ENCODE measurements at regions not wholly inside any gene's neighbourhood (a gene's known extent, or its start where the extent isn't known, plus 50 kb on each side); places are given as distances from the start of the nearest gene placed in this dataset.

GRCh38 chr4:35739308-35739707 is 505.0 kb downstream of the ARAP2 start:
- no CpG with 5 or more reads among the region's 3 CpGs for WGBS (ENCODE audit: extremely low coverage, insufficient read length, low lambda C conversion rate)
- no peak overlapping the region for H4K5ac ChIP-seq (ENCODE audit: insufficient read length, low read depth, low read length)
- no peak overlapping the region for H2BK20ac ChIP-seq (ENCODE audit: low read depth, low read length, poor library complexity, severe bottlenecking)
- H2BK120ac ChIP-seq (ENCODE audit: low read depth, low read length, poor library complexity, severe bottlenecking), result no peak overlapping the region
- H3K23me2 ChIP-seq (ENCODE audit: insufficient read length, low read depth, low read length, poor library complexity, severe bottlenecking), result no peaks in the 10 kb centered on the region
- no peaks in the 10 kb centered on the region for H3K4me1 Mint-ChIP-seq
- H3K4me1 ChIP-seq (ENCODE audit: insufficient read depth, low read length), result no peaks in the 10 kb centered on the region
- H3K14ac ChIP-seq (ENCODE audit: insufficient read depth, low read length), result no peak overlapping the region
- no peak for DNase-seq
- H3K27ac Mint-ChIP-seq, result no peak overlapping the region
- H3K4ac ChIP-seq (ENCODE audit: low read depth, low read length), result no peak overlapping the region
- no peaks in the 10 kb centered on the region for H3K9me3 ChIP-seq (ENCODE audit: control insufficient read depth, low read depth, low read length)
- no peak overlapping the region for H3K23ac ChIP-seq (ENCODE audit: insufficient read length, low read depth, low read length)
- H4K20me1 ChIP-seq (ENCODE audit: control insufficient read depth, insufficient read depth, insufficient read length), result no peaks in the 10 kb centered on the region
- H3K27me3 Mint-ChIP-seq (ENCODE audit: low read depth), result no peaks in the 10 kb centered on the region
- no peak overlapping the region for H2BK12ac ChIP-seq (ENCODE audit: insufficient read length, low read depth, low read length)
- H3K27ac ChIP-seq (ENCODE audit: insufficient read length, low read depth, low read length), result no peak overlapping the region
- no peaks in the 10 kb centered on the region for H3K79me2 ChIP-seq (ENCODE audit: insufficient read depth, low read length)
- H4K91ac ChIP-seq (ENCODE audit: insufficient read length, low read depth, low read length), result no peak overlapping the region
- no peak overlapping the region for H2AK5ac ChIP-seq (ENCODE audit: insufficient read length, low read length)
- no peak overlapping the region for H3K18ac ChIP-seq (ENCODE audit: insufficient read length, low read depth, low read length)
- no peak overlapping the region for H2AFZ ChIP-seq (ENCODE audit: low read length)
- no peak overlapping the region for H3T11ph ChIP-seq (ENCODE audit: low read length)
- no peak overlapping the region for H3K4me3 Mint-ChIP-seq
- H3K56ac ChIP-seq (ENCODE audit: insufficient read length, low read depth, low read length), result no peak overlapping the region
- H4K8ac ChIP-seq (replicated peaks; ENCODE audit: insufficient read length, low read depth, low read length), result no peak overlapping the region
- H3K4me2 ChIP-seq (ENCODE audit: insufficient read depth, insufficient read length, low read length), result no peak overlapping the region
- no peaks in the 10 kb centered on the region for H3K36me3 Mint-ChIP-seq (ENCODE audit: insufficient read depth in 1 of 3, low read depth in 3 of 3)
- H2BK15ac ChIP-seq (ENCODE audit: low read depth, low read length), result no peak overlapping the region
- H3K79me1 ChIP-seq (ENCODE audit: insufficient read depth, low read depth, low read length, poor library complexity, severe bottlenecking), result no peaks in the 10 kb centered on the region
- H3K27me3 ChIP-seq (ENCODE audit: insufficient read depth, low read length), result no peaks in the 10 kb centered on the region
- H3K9ac ChIP-seq (ENCODE audit: extremely low read depth, insufficient read length, low read length), result no peak overlapping the region
- H2BK5ac ChIP-seq (ENCODE audit: insufficient read length, low read length), result no peak overlapping the region
- H3K9me3 Mint-ChIP-seq, result peaks cover under 1 to 4% of the 10 kb centered on the region in 2 experiments; a peak in 2 of 5 replicates
- TF ChIP-seq CTCF (conservative IDR thresholded peaks at IDR 0.05), result no peak

Data from H9 (cell line).